GM12878 (cell line): ENCODE measurements at regions not wholly inside any gene's neighbourhood (a gene's known extent, or its start where the extent isn't known, plus 50 kb on each side); places are given as distances from the start of the nearest gene placed in this dataset.

Source experiments
- ATAC-seq: fragments of 200-7000 bp; cut with Tn5 transposase; 3 replicates; pipeline ENCODE4 v1.9.1; 2020; ENCODE audit warnings: mild to moderate bottlenecking, moderate library complexity
- BruUV-seq: library from RNA; stranded (reverse); fragments of 400-500 nt; replicated peaks from 2 replicates; lab custom pipeline; 2021; lab: Mats Ljungman, UMichigan
- CTCF ChIA-PET: fragments of 300-600 bp; sonication (Branson Sonifier 250); formaldehyde crosslinking; extraction: SDS; loops from one replicate; lab custom pipeline; 2021; ENCODE audit warnings: inconsistent platforms; lab: Yijun Ruan, JAX
- POLR2A ChIA-PET: fragments of 350-600 bp; formaldehyde crosslinking; extraction: SDS; loops from one replicate; lab custom pipeline; 2021; ENCODE audit warnings: inconsistent platforms; lab: Charles Lee
- RAD21 ChIA-PET: fragments of 300-600 bp; sonication (Branson Sonifier 250); formaldehyde crosslinking; loops from one replicate; lab custom pipeline; 2023; ENCODE audit warnings: antibody characterized with exemption; ENCODE audit not compliant: unreplicated experiment; lab: Charles Lee
- SMC1A ChIA-PET: fragments of 300-600 bp; sonication (Branson Sonifier 250); formaldehyde crosslinking; loops from one replicate; lab custom pipeline; 2023; ENCODE audit not compliant: unreplicated experiment, uncharacterized antibody; lab: Charles Lee
- DNase-seq: peaks from one replicate; pipeline ENCODE4 v3.0.0-alpha.2; 2011; ENCODE audit warnings: low read depth, low spot score
- FAIRE-seq: peaks from 3 replicates; lab custom pipeline; 2011; peaks lifted over from hg19 to GRCh38; lab: Jason Lieb, UNC
- H2AFZ ChIP-seq: 2 replicates; pipeline ENCODE4 v1.6.0; 2011; ENCODE audit warnings: low read depth, low read length, control low read depth; ENCODE audit not compliant: control insufficient read depth
- H3K27ac ChIP-seq: 2 replicates; pipeline ENCODE4 v1.5.1; 2011; ENCODE audit warnings: control low read depth; ENCODE audit not compliant: control insufficient read depth, insufficient read depth
- H3K27me3 ChIP-seq, 2 experiments: replicated peaks in 1 of 2; 2 replicates each; pipeline versions ENCODE4 v1.6.0 to v1.6.1; 2011; ENCODE audit warnings: low read length in 1 of 2; ENCODE audit not compliant: control insufficient read depth in 2 of 2, insufficient read depth in 2 of 2
- H3K36me3 ChIP-seq, 2 experiments: 2 replicates each; pipeline ENCODE4 v1.5.1; 2011; ENCODE audit warnings: low read length in 1 of 2; ENCODE audit not compliant: control insufficient read depth in 2 of 2, insufficient read depth in 2 of 2
- H3K4me1 ChIP-seq: 2 replicates; pipeline ENCODE4 v1.6.1; 2011; ENCODE audit warnings: mild to moderate bottlenecking, low read length, moderate library complexity, mixed read lengths; ENCODE audit not compliant: control insufficient read depth, insufficient read depth
- H3K4me2 ChIP-seq: 2 replicates; pipeline ENCODE4 v1.6.0; 2011; ENCODE audit warnings: control low read depth; ENCODE audit not compliant: control insufficient read depth, insufficient read depth
- H3K4me3 ChIP-seq: fragments of 200-600 bp; sonication (generic); 2 replicates; pipeline ENCODE4 v1.5.1; 2016
- H3K79me2 ChIP-seq: 2 replicates; pipeline ENCODE4 v1.6.0; 2011; ENCODE audit warnings: low read length; ENCODE audit not compliant: control insufficient read depth, insufficient read depth
- H3K9ac ChIP-seq: 2 replicates; pipeline ENCODE4 v1.8.0; 2011; ENCODE audit warnings: low read length, control low read depth, mixed read lengths; ENCODE audit not compliant: control insufficient read depth, insufficient read depth
- H3K9me3 ChIP-seq: replicated peaks from 3 replicates; pipeline ENCODE4 v1.5.1; 2011; ENCODE audit warnings: mild to moderate bottlenecking, low read length; ENCODE audit not compliant: control insufficient read depth, insufficient read depth
- H4K20me1 ChIP-seq: 2 replicates; pipeline ENCODE4 v1.6.0; 2011; ENCODE audit not compliant: control insufficient read depth, insufficient read depth
- IRF5 ChIP-seq: fragments of 450-650 bp; IDR thresholded peaks from 2 replicates; pipeline ENCODE4 v1.6.1; 2017; ENCODE audit warnings: borderline replicate concordance
- JUNB ChIP-seq: IDR thresholded peaks from 2 replicates; pipeline ENCODE4 v1.6.1; 2016; ENCODE audit warnings: antibody characterized with exemption, mild to moderate bottlenecking
- PML ChIP-seq: IDR thresholded peaks from 2 replicates; pipeline ENCODE4 v1.6.1; 2012; ENCODE audit warnings: low read length, inconsistent platforms
- POLR2A ChIP-seq: IDR thresholded peaks from 2 replicates; pipeline ENCODE4 v1.6.1; 2011; ENCODE audit warnings: low read depth, mild to moderate bottlenecking, low read length
- RCOR1 ChIP-seq: conservative IDR thresholded peaks from 2 replicates; pipeline ENCODE4 v1.6.1; 2012; ENCODE audit warnings: low read depth, low read length, improper control_type of control experiment
- RFX5 ChIP-seq: IDR thresholded peaks from 2 replicates; pipeline ENCODE4 v1.6.1; 2011; ENCODE audit warnings: low read depth, low read length, improper control_type of control experiment
- SIX5 ChIP-seq: IDR thresholded peaks from 2 replicates; pipeline ENCODE4 v1.6.1; 2011; ENCODE audit warnings: mild to moderate bottlenecking, low read depth, low read length, moderate library complexity; ENCODE audit not compliant: severe bottlenecking
- TARDBP ChIP-seq: IDR thresholded peaks from 2 replicates; pipeline ENCODE4 v1.6.1; 2016; ENCODE audit warnings: borderline replicate concordance
- ZBTB11 ChIP-seq: fragments of 450-650 bp; formaldehyde crosslinking; IDR thresholded peaks from 2 replicates; pipeline ENCODE4 v1.5.0; 2022; ENCODE audit warnings: mild to moderate bottlenecking, missing genetic modification characterization
- ZNF384 ChIP-seq: IDR thresholded peaks from 2 replicates; pipeline ENCODE4 v1.6.1; 2012; ENCODE audit warnings: low read depth, mild to moderate bottlenecking, low read length, improper control_type of control experiment, borderline replicate concordance
- WGBS: methylation state at CpG from one replicate; pipeline ENCODE4 v1.1.6; 2016; ENCODE audit warnings: low lambda C conversion rate; ENCODE audit not compliant: insufficient replicate concordance, insufficient coverage; ENCODE audit errors: missing lambda C conversion rate; 5-methylcytosine and 5-hydroxymethylcytosine counted together
- in situ Hi-C: fragments of 300-500 bp; cut with MboI; formaldehyde crosslinking; loops from 9 replicates; pipeline ENCODE4 v1.14.3; 2018; ENCODE audit warnings: mixed read lengths
- intact Hi-C: fragments of 100-400 bp; cut with micrococcal nuclease; formaldehyde crosslinking; loops from one replicate; pipeline ENCODE4 v1.14.2; 2022; ENCODE audit not compliant: unreplicated experiment
- TF ChIP-seq, protein P1 (sequence below): fragments of 450-650 bp; IDR thresholded peaks from 2 replicates; pipeline ENCODE4 v1.6.1; 2017; ENCODE audit warnings: antibody characterized with exemption, mild to moderate bottlenecking, moderate library complexity

DNA sequence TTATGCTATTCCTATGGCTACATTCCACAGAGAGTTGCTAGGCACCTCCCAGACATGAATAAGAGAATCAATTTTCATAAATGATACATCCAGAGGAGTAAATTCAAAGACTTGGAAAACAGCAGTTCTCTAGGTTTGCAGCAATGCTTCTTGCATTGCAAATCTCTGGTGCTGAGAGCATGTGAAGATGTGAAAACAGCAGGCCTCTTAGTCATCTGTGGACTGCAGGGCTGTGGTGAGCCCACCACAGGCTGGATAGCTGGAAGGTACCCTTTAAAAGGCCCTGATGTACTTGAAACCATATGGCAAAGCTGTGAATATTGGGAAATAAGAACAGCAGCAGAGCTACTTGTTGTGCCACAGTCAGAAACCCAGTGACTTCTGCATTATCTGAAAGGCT lies 2135.9 kb downstream of the ARAP2 start:
- RAD21 ChIA-PET, result no interaction called here
- no peaks in the 10 kb centered on the region for H3K79me2 ChIP-seq
- intact Hi-C loops, result no loop called here

GRCh38 chr4:34112573-34112972 lies 2131.7 kb downstream of the ARAP2 start:
- no peak for DNase-seq
- intact Hi-C loops, result no loop called here
- 48% methylated on average over 2 of the region's 2 CpGs for WGBS
- TF ChIP-seq, protein P1, sequence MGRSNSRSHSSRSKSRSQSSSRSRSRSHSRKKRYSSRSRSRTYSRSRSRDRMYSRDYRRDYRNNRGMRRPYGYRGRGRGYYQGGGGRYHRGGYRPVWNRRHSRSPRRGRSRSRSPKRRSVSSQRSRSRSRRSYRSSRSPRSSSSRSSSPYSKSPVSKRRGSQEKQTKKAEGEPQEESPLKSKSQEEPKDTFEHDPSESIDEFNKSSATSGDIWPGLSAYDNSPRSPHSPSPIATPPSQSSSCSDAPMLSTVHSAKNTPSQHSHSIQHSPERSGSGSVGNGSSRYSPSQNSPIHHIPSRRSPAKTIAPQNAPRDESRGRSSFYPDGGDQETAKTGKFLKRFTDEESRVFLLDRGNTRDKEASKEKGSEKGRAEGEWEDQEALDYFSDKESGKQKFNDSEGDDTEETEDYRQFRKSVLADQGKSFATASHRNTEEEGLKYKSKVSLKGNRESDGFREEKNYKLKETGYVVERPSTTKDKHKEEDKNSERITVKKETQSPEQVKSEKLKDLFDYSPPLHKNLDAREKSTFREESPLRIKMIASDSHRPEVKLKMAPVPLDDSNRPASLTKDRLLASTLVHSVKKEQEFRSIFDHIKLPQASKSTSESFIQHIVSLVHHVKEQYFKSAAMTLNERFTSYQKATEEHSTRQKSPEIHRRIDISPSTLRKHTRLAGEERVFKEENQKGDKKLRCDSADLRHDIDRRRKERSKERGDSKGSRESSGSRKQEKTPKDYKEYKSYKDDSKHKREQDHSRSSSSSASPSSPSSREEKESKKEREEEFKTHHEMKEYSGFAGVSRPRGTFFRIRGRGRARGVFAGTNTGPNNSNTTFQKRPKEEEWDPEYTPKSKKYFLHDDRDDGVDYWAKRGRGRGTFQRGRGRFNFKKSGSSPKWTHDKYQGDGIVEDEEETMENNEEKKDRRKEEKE, result no peak
- no peak for TF ChIP-seq ZNF384
- TF ChIP-seq RCOR1, result no peak
- no peak for TF ChIP-seq ZBTB11
- no peak for TF ChIP-seq IRF5
- no peak for TF ChIP-seq RFX5
- no peak for TF ChIP-seq TARDBP

More for the DNA sequence above, 2135.9 kb downstream of the ARAP2 start:
- H3K36me3 ChIP-seq, result no peaks in the 10 kb centered on the region
- CTCF ChIA-PET, result no interaction called here
- no peak overlapping the region for H2AFZ ChIP-seq
- no peaks in the 10 kb centered on the region for H3K4me1 ChIP-seq
- POLR2A ChIA-PET, result no interaction called here
- H3K27ac ChIP-seq, result no peak overlapping the region
- TF ChIP-seq POLR2A, result no peak
- no peak for TF ChIP-seq JUNB
- no peak for TF ChIP-seq PML
- TF ChIP-seq SIX5, result no peak
- no TSS peak for BruUV-seq
- H3K27me3 ChIP-seq, result no peaks in the 10 kb centered on the region
- H4K20me1 ChIP-seq, result no peaks in the 10 kb centered on the region
- no peaks in the 10 kb centered on the region for H3K9me3 ChIP-seq
- SMC1A ChIA-PET, result no interaction called here
- H3K4me3 ChIP-seq, result no peak overlapping the region
- no peak overlapping the region for H3K4me2 ChIP-seq
- no peak for ATAC-seq
- no peak for DNase-seq
- FAIRE-seq, result no peak
- in situ Hi-C loops, result no loop called here
- H3K9ac ChIP-seq, result no peak overlapping the region

More at GRCh38 chr4:34112573-34112972, 2131.7 kb downstream of the ARAP2 start:
- H3K27me3 ChIP-seq, result no peaks in the 10 kb centered on the region
- H3K9ac ChIP-seq, result no peak overlapping the region
- ChIA-PET CTCF (no interaction called here), SMC1A (no interaction called here), RAD21 (no interaction called here), POLR2A (no interaction called here)
- no peaks in the 10 kb centered on the region for H3K9me3 ChIP-seq
- H2AFZ ChIP-seq, result no peak overlapping the region
- H3K4me1 ChIP-seq, result no peaks in the 10 kb centered on the region
- no peaks in the 10 kb centered on the region for H4K20me1 ChIP-seq
- no TSS peak for BruUV-seq
- no peak overlapping the region for H3K27ac ChIP-seq
- no peak overlapping the region for H3K4me3 ChIP-seq
- H3K36me3 ChIP-seq, result no peaks in the 10 kb centered on the region
- H3K79me2 ChIP-seq, result no peaks in the 10 kb centered on the region
- ATAC-seq (no peak), FAIRE-seq (no peak)
- no peak overlapping the region for H3K4me2 ChIP-seq
- in situ Hi-C loops, result no loop called here
